Activated CD4-positive, alpha-beta T cell treated with anti-CD3 and anti-CD28 coated beads for 1 hour (primary cell): ENCODE measurements at regions not wholly inside any gene's neighbourhood (a gene's known extent, or its start where the extent isn't known, plus 50 kb on each side); places are given as distances from the start of the nearest gene placed in this dataset.
"Not testable (repeated sequence)": the region's sequence is repeated elsewhere in the genome, so short reads cannot be mapped to it uniquely, and the experiment has no call there.

Experiments
- DNase-seq: peaks from one replicate; pipeline ENCODE4 v3.0.0-alpha.2; 2020

DNA sequence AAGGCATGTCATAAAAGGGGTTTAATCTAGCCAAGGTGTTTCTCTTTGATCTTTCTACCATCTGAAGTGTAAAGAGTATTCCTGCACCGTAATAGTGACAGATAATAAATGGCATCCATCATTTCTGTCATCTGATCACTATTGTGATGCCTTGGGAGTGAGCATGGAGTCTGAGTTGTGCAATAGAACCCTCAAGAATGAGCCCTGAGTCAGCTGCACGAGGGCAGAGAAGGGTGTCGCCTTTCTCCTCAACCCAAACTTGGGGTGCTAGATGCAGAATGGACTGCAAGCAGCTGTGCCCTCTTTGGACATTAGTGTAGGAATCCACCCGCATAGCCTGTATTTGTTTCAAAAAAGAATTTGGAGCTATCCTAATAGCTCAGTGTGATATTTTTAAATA lies 115.2 kb downstream of the ZNF37A start:
- DNase-seq, result no peak

DNA sequence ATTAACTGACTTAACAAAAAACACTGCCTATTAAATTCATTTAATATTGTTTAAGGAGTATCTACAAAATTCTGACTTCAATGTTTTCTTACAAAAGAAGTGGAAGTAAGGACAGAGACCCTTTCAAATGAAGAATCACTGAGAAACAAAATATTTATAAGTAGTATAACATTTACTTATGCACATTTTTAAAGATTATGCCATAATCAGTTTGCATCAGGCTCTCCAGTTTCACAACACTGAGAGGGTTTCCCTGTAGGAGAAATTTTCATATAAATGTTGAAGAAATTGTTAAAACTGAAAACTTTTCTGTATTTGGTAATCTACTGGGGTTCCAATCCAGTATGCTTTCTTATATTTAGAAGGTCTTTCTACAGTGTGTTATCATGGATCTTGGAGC lies 115.6 kb downstream of the ZNF37A start:
- DNase-seq, result not testable (repeated sequence)

GRCh38 chr10:38212460-38212859 lies 118.3 kb downstream of the ZNF37A start:
- no peak for DNase-seq

DNA sequence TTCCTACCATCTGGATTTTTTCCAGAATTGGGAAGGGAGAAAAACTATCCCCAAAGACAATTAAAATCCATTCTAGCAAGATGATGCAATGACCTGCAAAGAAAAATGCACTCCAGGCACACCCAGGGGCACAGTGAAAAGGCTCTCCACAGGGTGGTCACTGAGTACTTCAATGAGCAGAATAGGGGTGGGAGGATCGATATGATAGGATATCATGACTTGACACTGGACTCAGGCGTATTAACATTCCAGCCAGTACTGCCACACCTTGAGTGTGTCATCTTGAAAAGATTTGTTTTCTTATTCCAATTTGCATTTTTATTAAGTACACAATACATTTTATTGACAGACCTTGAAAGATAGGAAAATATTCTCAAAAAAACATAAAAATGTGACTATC lies 132.2 kb downstream of the ZNF37A start:
- no peak for DNase-seq

DNA sequence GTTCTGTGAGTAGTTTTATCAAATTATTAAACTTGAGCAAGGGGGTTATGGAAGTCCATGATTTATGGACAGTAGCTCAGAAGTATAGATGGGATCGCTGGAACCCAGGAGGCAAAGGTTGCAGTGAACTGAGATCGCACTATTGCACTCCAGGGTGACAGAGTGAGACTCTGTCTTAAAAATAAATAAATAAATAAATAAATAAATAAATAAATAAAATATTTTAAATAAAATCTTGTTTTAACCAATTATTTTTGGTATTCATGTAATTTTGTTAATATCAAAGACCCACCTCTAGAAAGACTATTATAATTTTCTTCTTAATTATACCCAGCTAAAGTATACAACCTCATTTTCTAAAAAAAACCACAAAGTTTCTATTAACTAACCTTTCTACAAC lies 134.3 kb downstream of the ZNF37A start:
- DNase-seq, result no peak

GRCh38 chr10:38238479-38238878 lies 144.3 kb downstream of the ZNF37A start:
- not testable (repeated sequence) for DNase-seq

DNA sequence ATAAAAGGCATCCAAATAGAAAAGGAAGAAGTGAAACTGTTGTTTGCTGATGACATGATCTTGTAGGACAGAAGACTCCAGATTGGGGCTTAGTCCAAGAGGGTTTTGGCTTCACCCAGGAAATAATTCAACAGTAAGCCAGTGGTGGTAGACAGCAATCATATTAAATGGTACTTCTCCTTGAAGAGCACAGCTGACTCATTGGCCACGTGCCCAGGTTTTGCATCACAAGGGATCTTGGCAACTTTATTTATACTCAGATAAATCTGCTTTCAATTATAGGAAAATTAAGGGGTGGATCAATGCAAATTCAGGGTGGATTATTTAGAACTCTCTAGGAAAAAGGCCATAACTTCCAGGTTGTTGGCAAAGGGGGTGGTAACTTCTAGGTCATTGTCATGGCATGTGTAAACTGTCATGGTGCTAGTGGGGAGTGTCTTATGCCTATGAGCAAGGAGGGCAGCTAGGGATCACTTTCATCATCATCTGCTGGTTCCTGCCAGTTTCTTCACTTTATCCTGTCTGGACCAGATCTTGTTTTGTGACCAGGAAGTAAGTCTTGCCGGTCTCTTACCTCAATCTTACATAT lies 148.0 kb downstream of the ZNF37A start:
- DNase-seq, result not testable (repeated sequence)

DNA sequence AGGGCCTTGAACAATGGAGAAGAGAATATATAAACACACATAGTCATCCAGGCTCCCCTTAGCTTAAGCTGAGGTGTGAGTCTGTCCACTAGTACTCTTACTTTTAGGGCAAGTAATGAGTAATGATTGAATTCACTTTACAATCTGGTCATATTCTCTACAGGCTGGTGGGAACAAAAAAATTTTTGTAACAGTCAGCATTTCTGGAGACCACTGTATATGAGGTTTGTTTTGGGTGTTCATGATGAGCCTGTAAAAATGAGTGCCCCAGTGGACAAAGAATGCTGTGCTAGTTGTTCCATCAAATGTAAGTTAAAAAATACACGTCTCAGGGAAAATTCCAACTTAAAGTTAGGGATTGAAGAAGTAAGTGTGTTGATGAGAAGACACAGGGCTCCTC lies 154.0 kb downstream of the ZNF37A start:
- not testable (repeated sequence) for DNase-seq

- not testable (repeated sequence) for DNase-seq
These were observed 158.4 kb downstream of the ZNF37A start for GRCh38 chr10:38252551-38252950.

DNA sequence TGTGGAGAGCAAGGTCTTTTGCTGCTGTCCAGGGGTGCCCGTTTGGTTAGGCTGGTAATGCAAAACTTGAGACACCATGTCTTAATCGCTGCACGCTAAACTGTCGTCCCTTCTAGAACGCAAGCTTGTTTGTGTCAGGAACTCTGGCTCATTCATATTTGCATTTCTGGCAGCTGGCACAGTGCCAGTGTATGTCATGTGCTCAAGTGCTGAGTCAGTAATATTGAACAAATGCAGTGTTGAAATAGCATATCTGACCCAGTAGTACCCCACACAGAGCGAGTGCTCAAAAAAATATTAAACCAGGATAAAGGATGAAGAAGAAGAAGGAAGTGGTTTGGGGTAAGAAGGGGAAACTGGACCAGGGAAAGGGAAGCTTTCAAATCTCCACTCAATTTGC lies 173.4 kb downstream of the ZNF37A start:
- DNase-seq, result not testable (repeated sequence)

DNA sequence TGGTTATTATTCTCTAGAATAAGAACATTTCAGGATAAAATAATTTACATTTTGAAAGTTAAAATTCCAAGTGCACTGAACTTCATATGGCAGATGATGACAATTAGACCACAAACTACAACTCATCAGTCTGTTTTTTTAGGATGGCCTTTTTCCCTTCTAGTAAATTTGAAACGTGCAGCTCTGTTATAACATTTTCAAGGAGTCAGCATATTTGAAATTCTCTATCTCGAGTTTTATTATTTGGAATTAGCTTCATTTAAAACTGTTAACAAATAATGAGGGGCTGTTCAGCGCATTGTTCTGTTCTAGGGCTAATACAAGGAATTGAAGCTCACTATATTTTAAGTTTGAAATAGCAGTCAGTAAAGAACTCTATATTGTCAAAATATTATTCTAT lies 176.9 kb downstream of the ZNF37A start:
- not testable (repeated sequence) for DNase-seq

DNA sequence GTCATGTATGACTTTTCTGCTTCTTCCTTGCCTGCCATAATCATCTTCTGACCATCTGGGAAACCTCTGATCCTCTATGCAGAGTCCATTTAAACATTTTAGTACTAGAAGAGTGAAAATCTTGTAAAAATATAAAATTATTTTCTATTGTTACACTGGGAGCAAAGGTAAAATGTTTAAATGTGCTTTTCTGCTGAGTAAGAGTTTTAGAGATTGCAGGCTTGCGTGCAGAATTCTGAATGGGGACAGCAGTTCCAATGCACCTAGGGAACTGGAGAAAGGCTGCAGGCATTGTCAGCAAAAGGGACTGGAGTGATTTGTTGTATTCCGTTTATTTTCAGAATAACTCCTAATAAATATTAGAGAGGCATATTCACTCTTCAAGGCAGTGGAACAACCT lies 180.7 kb downstream of the ZNF37A start:
- not testable (repeated sequence) for DNase-seq

- DNase-seq, result not testable (repeated sequence)
These were observed 198.4 kb downstream of the ZNF37A start for GRCh38 chr10:38292560-38292959.

DNA sequence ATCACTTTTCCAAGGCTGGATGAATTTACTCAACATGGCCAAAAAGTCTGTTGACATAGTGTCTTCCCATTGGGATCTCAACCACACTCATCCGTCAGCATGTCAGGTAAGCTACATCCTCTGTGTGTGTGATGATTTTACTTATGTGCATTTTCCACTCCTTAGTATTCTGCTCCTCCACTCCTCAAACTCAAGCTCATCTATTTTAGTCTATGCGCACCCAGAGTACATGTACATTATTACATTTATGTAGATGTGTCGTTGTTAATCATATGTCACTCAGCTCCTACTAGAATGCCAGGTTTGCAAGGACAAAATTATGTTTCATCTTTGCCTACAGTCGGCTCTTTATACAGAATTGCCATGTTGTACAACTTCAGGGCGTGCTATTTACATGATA lies 216.0 kb downstream of the ZNF37A start:
- not testable (repeated sequence) for DNase-seq

- DNase-seq, result not testable (repeated sequence)
These were observed 221.1 kb downstream of the ZNF37A start for GRCh38 chr10:38315090-38315805.

- DNase-seq, result not testable (repeated sequence)
These were observed 227.3 kb downstream of the ZNF37A start for GRCh38 chr10:38321393-38321792.

DNA sequence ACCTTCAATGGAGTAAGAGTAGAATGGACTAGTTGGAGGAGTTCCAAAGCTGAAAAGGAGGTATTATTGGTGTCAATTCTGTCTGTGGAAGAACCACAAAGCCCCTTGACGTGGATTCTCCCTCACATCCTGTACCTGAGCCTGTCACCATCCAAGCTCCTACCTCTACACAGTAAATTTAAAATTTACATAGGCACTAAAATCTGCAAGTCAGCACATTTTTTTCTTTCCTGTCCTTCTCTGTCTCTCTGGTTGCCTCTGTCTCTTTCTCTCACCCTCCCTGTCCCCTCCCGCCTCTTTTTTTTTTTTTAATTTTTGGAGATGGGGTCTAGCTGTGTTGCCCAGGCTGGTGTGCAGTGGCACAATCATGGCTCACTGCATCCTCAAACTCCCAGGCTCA lies 236.2 kb downstream of the ZNF37A start:
- not testable (repeated sequence) for DNase-seq

- not testable (repeated sequence) for DNase-seq
These were observed 237.0 kb downstream of the ZNF37A start for GRCh38 chr10:38331106-38331505.

- DNase-seq, result not testable (repeated sequence)
These were observed 239.6 kb downstream of the ZNF37A start for GRCh38 chr10:38333699-38334098.

- DNase-seq, result not testable (repeated sequence)
These were observed 256.5 kb downstream of the ZNF37A start for GRCh38 chr10:38350645-38351044.

DNA sequence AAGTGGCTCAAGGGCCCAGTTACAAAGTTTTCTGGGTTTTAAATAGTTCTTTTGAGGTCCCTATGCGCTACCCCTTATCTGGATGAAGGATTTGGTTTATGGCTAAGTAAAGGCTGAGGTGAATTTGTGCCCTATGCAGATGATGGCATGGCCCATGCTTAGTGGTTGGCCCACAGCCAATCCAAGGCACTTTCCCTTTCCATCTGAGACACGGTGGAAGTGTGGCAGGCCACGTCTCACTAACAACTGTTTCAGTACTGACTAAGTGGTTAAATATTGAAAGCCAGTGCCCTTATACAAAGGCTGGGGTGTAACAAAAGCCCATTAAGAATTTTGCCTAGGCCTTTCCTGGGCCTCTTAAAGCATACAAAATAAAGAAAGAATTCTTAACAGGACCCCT lies 260.3 kb downstream of the ZNF37A start:
- not testable (repeated sequence) for DNase-seq

DNA sequence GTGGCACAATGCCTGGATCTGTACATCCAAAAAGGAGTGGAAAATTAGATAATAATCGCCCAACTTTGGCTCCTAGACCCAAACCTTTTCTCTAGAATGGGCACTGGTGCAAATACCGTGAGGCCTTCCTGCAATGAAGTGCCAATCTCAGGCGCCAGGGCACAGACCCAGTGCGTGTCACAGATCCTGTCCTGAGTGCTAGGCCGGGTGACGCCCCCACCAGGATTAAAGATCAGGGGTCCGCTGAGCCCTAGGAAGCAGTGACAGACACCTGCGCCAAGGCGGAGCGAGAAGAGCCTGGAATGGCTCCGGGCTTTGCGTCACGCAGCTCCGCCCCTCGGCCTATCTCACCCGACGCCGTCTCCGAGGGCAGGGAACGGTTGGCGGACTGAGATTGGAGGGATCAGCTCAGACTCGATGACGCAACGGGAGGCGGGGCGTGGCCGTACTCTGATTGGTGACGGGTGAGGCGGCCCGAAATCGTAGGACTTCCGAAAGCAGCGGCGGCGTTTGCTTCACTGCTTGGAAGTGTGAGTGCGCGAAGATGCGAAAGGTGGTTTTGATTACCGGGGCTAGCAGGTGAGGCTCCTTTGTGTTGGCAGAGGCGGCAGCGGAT lies 261.9 kb downstream of the ZNF37A start:
- DNase-seq, result peak; percentile 70

DNA sequence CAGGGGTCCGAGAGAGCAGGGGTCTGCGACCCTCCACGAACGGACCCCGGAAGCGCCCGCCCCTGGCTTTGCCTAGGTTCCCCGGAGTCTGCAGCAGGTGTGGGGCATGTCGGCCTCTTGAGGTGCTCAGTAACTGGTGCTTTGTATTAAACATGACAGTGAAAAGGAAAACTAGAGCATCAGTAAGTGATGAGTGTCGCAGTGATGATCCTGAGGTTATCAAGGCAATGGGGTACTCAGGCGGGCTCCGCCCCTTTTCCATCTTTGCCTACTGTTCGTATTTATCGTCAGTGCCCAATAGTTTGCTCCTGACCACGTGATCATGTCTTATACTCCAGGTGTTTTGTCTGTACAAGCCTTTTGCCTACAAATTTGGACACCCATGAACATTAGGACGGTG lies 262.4 kb downstream of the ZNF37A start:
- DNase-seq, result not testable (repeated sequence)

- not testable (repeated sequence) for DNase-seq
These were observed 268.4 kb downstream of the ZNF37A start for GRCh38 chr10:38362514-38362913.
